ENCODE measurements at regions not wholly inside any gene's neighbourhood (a gene's known extent, or its start where the extent isn't known, plus 50 kb on each side); places are given as distances from the start of the nearest gene placed in this dataset.
A peak's percentile ranks its signal among the peaks of the same experiment; 100 is the strongest.

DNA sequence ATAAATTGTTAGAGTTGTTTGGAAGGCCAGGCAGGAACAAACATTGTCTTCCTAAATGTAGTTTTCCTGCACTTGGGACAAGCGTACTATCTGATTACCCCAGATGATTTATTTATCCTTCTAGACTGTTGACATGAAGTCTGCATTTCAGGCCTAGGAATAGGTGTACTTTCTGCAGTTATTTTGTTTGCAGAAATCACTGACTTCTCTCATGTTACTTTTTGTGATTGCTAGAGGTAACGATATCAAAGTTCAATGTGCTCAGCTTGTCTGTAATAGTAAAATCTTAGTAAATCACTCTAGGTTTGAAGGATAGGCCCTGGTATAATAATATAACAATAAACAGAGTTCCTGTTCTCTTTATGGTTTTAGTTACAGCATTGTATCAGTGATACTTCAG lies 75.4 kb upstream of the HDAC9 start:
- Histone ChIP-seq H3K9ac (ENCODE audit: control insufficient read depth, insufficient read depth, low read length) (no peak overlapping the region), H3K79me2 (ENCODE audit: control insufficient read depth, insufficient read depth, low read length) (no peaks in the 10 kb centered on the region), H3K4me2 (ENCODE audit: control insufficient read depth, insufficient read depth) (no peak overlapping the region), H3K27ac (ENCODE audit: control insufficient read depth, insufficient read depth) (no peak overlapping the region), H3K4me1 (ENCODE audit: control insufficient read depth, insufficient read depth, low read length) (no peaks in the 10 kb centered on the region), H3K27me3 (replicated peaks in 1 of 2; ENCODE audit: control insufficient read depth in 2 of 2, insufficient read depth in 2 of 2, low read length in 1 of 2) (no peaks in the 10 kb centered on the region), H3K9me3 (replicated peaks; ENCODE audit: control insufficient read depth, insufficient read depth, low read length) (no peaks in the 10 kb centered on the region), H4K20me1 (ENCODE audit: control insufficient read depth, insufficient read depth) (no peaks in the 10 kb centered on the region), H2AFZ (ENCODE audit: control insufficient read depth, low read depth, low read length) (no peak overlapping the region), H3K36me3 (ENCODE audit: control insufficient read depth in 2 of 2, insufficient read depth in 2 of 2, low read length in 1 of 2) (no peaks in the 10 kb centered on the region), H3K4me3 (no peak overlapping the region)
- DNase-seq (ENCODE audit: low read depth, low spot score) (no peak), FAIRE-seq (no peak), ATAC-seq (no peak)
- in situ Hi-C loops (cut with MboI), result no loop called here
- ChIA-PET SMC1A (ENCODE audit: uncharacterized antibody, unreplicated experiment) (interaction anchor here (2.3 kb wide), 1 partner anchor 101 kb away, joined by 5 read pairs; no protein-coding TSS in a partner anchor), POLR2A (no interaction called here), CTCF (no interaction called here), RAD21 (ENCODE audit: unreplicated experiment) (interaction anchor here (0.6 kb wide), 1 partner anchor 23 kb away, joined by 3 read pairs; no protein-coding TSS in a partner anchor)
- BruUV-seq (replicated peaks), result no TSS peak
- intact Hi-C loops (cut with micrococcal nuclease; ENCODE audit: unreplicated experiment), result no loop called here
- 40% methylated on average over 2 of the region's 2 CpGs for WGBS (ENCODE audit: insufficient coverage, insufficient replicate concordance, low lambda C conversion rate, missing lambda C conversion rate)
- TF ChIP-seq POLR2AphosphoS2 (IDR thresholded peaks at IDR 0.05; ENCODE audit: low read depth, low read length) (no peak), FOS (IDR thresholded peaks at IDR 0.05; ENCODE audit: borderline replicate concordance, extremely low read depth, insufficient read length) (no peak), ESRRA (IDR thresholded peaks at IDR 0.05; ENCODE audit: low read length) (no peak), MYB (IDR thresholded peaks at IDR 0.05; ENCODE audit: borderline replicate concordance, low read depth, low read length) (no peak), POLR2A (IDR thresholded peaks at IDR 0.05; ENCODE audit: low read depth, low read length) (no peak), RBBP5 (conservative IDR thresholded peaks at IDR 0.05) (no peak)

DNA sequence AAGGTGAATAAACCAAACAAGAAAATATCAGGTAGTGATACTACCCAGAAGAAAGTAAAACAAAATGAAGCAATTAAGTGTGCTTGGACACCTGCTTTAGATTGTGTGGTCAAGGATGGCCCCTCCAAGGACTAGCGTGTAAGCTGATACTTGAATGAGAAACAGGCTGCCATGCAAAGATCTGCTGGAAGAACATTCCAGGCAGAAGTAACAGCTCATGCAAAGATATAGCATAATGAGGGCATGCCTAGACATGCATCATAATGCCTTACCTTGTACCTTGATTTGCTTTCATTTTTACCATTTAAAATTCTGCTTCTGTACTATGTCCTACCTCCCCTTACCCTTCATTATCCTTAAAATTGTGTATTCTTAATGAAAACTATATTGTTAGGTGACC lies 74.8 kb upstream of the HDAC9 start:
- TF ChIP-seq MTA2 (IDR thresholded peaks at IDR 0.05; ENCODE audit: low read depth) (no peak), ASH2L (IDR thresholded peaks at IDR 0.05; ENCODE audit: borderline replicate concordance, low read depth) (no peak), RCOR1 (conservative IDR thresholded peaks at IDR 0.05; ENCODE audit: low read depth, low read length) (no peak), MEF2B (IDR thresholded peaks at IDR 0.05; ENCODE audit: partially characterized antibody, poor library complexity, severe bottlenecking) (no peak), STAT1 (conservative IDR thresholded peaks at IDR 0.05) (no peak), SPI1 (IDR thresholded peaks at IDR 0.05; ENCODE audit: borderline replicate concordance, insufficient read depth, low read depth, low read length) (no peak), ESRRA (IDR thresholded peaks at IDR 0.05; ENCODE audit: low read length) (no peak)
- TF ChIP-seq, protein P1, sequence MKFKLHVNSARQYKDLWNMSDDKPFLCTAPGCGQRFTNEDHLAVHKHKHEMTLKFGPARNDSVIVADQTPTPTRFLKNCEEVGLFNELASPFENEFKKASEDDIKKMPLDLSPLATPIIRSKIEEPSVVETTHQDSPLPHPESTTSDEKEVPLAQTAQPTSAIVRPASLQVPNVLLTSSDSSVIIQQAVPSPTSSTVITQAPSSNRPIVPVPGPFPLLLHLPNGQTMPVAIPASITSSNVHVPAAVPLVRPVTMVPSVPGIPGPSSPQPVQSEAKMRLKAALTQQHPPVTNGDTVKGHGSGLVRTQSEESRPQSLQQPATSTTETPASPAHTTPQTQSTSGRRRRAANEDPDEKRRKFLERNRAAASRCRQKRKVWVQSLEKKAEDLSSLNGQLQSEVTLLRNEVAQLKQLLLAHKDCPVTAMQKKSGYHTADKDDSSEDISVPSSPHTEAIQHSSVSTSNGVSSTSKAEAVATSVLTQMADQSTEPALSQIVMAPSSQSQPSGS (IDR thresholded peaks at IDR 0.05; ENCODE audit: low read length), result no peak
- TF ChIP-seq, protein P2, sequence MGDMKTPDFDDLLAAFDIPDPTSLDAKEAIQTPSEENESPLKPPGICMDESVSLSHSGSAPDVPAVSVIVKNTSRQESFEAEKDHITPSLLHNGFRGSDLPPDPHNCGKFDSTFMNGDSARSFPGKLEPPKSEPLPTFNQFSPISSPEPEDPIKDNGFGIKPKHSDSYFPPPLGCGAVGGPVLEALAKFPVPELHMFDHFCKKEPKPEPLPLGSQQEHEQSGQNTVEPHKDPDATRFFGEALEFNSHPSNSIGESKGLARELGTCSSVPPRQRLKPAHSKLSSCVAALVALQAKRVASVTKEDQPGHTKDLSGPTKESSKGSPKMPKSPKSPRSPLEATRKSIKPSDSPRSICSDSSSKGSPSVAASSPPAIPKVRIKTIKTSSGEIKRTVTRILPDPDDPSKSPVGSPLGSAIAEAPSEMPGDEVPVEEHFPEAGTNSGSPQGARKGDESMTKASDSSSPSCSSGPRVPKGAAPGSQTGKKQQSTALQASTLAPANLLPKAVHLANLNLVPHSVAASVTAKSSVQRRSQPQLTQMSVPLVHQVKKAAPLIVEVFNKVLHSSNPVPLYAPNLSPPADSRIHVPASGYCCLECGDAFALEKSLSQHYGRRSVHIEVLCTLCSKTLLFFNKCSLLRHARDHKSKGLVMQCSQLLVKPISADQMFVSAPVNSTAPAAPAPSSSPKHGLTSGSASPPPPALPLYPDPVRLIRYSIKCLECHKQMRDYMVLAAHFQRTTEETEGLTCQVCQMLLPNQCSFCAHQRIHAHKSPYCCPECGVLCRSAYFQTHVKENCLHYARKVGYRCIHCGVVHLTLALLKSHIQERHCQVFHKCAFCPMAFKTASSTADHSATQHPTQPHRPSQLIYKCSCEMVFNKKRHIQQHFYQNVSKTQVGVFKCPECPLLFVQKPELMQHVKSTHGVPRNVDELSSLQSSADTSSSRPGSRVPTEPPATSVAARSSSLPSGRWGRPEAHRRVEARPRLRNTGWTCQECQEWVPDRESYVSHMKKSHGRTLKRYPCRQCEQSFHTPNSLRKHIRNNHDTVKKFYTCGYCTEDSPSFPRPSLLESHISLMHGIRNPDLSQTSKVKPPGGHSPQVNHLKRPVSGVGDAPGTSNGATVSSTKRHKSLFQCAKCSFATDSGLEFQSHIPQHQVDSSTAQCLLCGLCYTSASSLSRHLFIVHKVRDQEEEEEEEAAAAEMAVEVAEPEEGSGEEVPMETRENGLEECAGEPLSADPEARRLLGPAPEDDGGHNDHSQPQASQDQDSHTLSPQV (IDR thresholded peaks at IDR 0.05), result no peak
- Histone ChIP-seq H3K36me3 (ENCODE audit: control insufficient read depth in 2 of 2, insufficient read depth in 2 of 2, low read length in 1 of 2) (no peaks in the 10 kb centered on the region), H3K9ac (ENCODE audit: control insufficient read depth, insufficient read depth, low read length) (no peak overlapping the region), H3K4me2 (ENCODE audit: control insufficient read depth, insufficient read depth) (no peak overlapping the region), H3K4me3 (no peak overlapping the region), H3K9me3 (replicated peaks; ENCODE audit: control insufficient read depth, insufficient read depth, low read length) (no peaks in the 10 kb centered on the region), H3K4me1 (ENCODE audit: control insufficient read depth, insufficient read depth, low read length) (no peaks in the 10 kb centered on the region), H3K27ac (ENCODE audit: control insufficient read depth, insufficient read depth) (no peak overlapping the region), H3K79me2 (ENCODE audit: control insufficient read depth, insufficient read depth, low read length) (no peaks in the 10 kb centered on the region), H4K20me1 (ENCODE audit: control insufficient read depth, insufficient read depth) (no peaks in the 10 kb centered on the region), H3K27me3 (replicated peaks in 1 of 2; ENCODE audit: control insufficient read depth in 2 of 2, insufficient read depth in 2 of 2, low read length in 1 of 2) (no peaks in the 10 kb centered on the region), H2AFZ (ENCODE audit: control insufficient read depth, low read depth, low read length) (no peak overlapping the region; the same call in 1 of the 2 replicates)
- no peak for DNase-seq (ENCODE audit: low read depth, low spot score)
- no TSS peak for BruUV-seq (replicated peaks)
- in situ Hi-C loops (cut with MboI), result no loop called here
- SMC1A ChIA-PET (ENCODE audit: uncharacterized antibody, unreplicated experiment), result interaction anchor here (1.7 to 2.3 kb wide), 2 partner anchors 34 to 100 kb away, joined by 3 to 5 read pairs; no protein-coding TSS in a partner anchor
- intact Hi-C loops (cut with micrococcal nuclease; ENCODE audit: unreplicated experiment), result no loop called here
- FAIRE-seq, result no peak
- CTCF ChIA-PET, result no interaction called here
- WGBS (ENCODE audit: insufficient coverage, insufficient replicate concordance, low lambda C conversion rate, missing lambda C conversion rate), result 56% methylated on average over 1 of the region's 1 CpG
- POLR2A ChIA-PET, result no interaction called here
- ATAC-seq, result peak; percentile 31; the same call in 1 of the 3 replicates
- RAD21 ChIA-PET (ENCODE audit: unreplicated experiment), result no interaction called here
